Sigmoid colon (tissue), 6 donors: ENCODE measurements at regions not wholly inside any gene's neighbourhood (a gene's known extent, or its start where the extent isn't known, plus 50 kb on each side); places are given as distances from the start of the nearest gene placed in this dataset.
A peak's percentile ranks its signal among the peaks of the same experiment; 100 is the strongest.

Experiments used
- DNase-seq: peaks from one replicate; pipeline ENCODE4 v3.0.0-alpha.2; 2019
- H3K27ac ChIP-seq, 4 donors: fragments of 200-600 bp; sonication (generic); one replicate each; pipeline ENCODE4 v1.5.1; 2016 to 2019; ENCODE audit warnings: mild to moderate bottlenecking in 1 of 4
- H3K27me3 ChIP-seq, 3 donors: fragments of 200-600 bp; sonication (generic); one replicate each; pipeline ENCODE4 v1.5.1; 2019; ENCODE audit warnings: mild to moderate bottlenecking in 1 of 3
- H3K36me3 ChIP-seq, 4 donors: fragments of 200-600 bp; sonication (generic); one replicate each; pipeline ENCODE4 v1.5.1; 2016 to 2019
- H3K4me1 ChIP-seq, 4 donors: fragments of 200-600 bp; sonication (generic); one replicate each; pipeline ENCODE4 v1.5.1; 2017 to 2019
- H3K4me3 ChIP-seq, 4 donors: fragments of 200-600 bp; sonication (generic); one replicate each; pipeline ENCODE4 v1.5.1; 2017 to 2019; ENCODE audit warnings: mild to moderate bottlenecking in 2 of 4, moderate library complexity in 1 of 4
- H3K9me3 ChIP-seq, 4 donors: fragments of 200-600 bp in 3 of 4; sonication (generic) in 3 of 4; one replicate each; pipeline versions ENCODE4 v1.5.1 to v1.6.1; 2013 to 2019
- CTCF ChIP-seq, 4 experiments: fragments of 450-650 bp in 3 of 4; fragments of 200-600 bp in 1 of 4; IDR thresholded peaks; one replicate each; pipeline ENCODE4 v1.5.1; 2016 to 2019; ENCODE audit warnings: antibody characterized with exemption in 4 of 4, mild to moderate bottlenecking in 3 of 4, moderate library complexity in 2 of 4
- EP300 ChIP-seq, 4 donors: sonication (generic); formaldehyde crosslinking; IDR thresholded peaks; one replicate each; pipeline ENCODE4 v1.6.1; 2017; ENCODE audit warnings: antibody characterized with exemption in 4 of 4
- POLR2A ChIP-seq, 2 donors: fragments of 450-650 bp; IDR thresholded peaks; one replicate each; pipeline ENCODE4 v1.6.1; 2016; ENCODE audit warnings: antibody characterized with exemption in 2 of 2, mild to moderate bottlenecking in 2 of 2, moderate library complexity in 2 of 2
- POLR2AphosphoS5 ChIP-seq, 4 donors: sonication (generic); formaldehyde crosslinking; IDR thresholded peaks; one replicate each; pipeline ENCODE4 v1.6.1; 2017; ENCODE audit warnings: antibody characterized with exemption in 4 of 4
- WGBS, 2 donors: extraction: QIAGEN DNeasy Blood & Tissue Kit; methylation state at CpG; one replicate each; pipeline ENCODE4 v1.1.7; 2013; 5-methylcytosine and 5-hydroxymethylcytosine counted together
- intact Hi-C: fragments of 100-400 bp; cut with DNase I; formaldehyde crosslinking; loops from one replicate; pipeline ENCODE4 v1.15.1; 2023
- donor health status: healthy with polysubstance abuse.
- donor health status: healthy.

- H3K36me3 ChIP-seq = no peaks in the 10 kb centered on the region
- peaks cover 0 to 9% (median 0%) of the 10 kb centered on the region in 3 donors for H3K27me3 ChIP-seq
- H3K9me3 ChIP-seq = no peaks in the 10 kb centered on the region
- intact Hi-C loops = no loop called here
- no peak overlapping the region for H3K27ac ChIP-seq
- DNase-seq = peak; percentile 28
- no peaks in the 10 kb centered on the region for H3K4me1 ChIP-seq
- no peak overlapping the region for H3K4me3 ChIP-seq
- no peak for TF ChIP-seq POLR2AphosphoS5 (IDR thresholded peaks at IDR 0.05)
- no peak for TF ChIP-seq CTCF (IDR thresholded peaks at IDR 0.05)
- TF ChIP-seq POLR2A (IDR thresholded peaks at IDR 0.05) = no peak
- no peak for TF ChIP-seq EP300 (IDR thresholded peaks at IDR 0.05)
- 83 to 88% methylated on average over 5 of the region's 5 CpGs for whole genome bisulfite sequencing, 2 donors
Observed at GRCh38 chr13:111903143-111903542, 163.8 kb upstream of the SOX1 start.

- TF ChIP-seq POLR2A (IDR thresholded peaks at IDR 0.05) (no peak), EP300 (IDR thresholded peaks at IDR 0.05) (no peak), POLR2AphosphoS5 (IDR thresholded peaks at IDR 0.05) (no peak), CTCF (IDR thresholded peaks at IDR 0.05) (no peak)
- Histone ChIP-seq H3K36me3 (no peaks in the 10 kb centered on the region), H3K27me3 (peaks cover 0 to 9% (median 0%) of the 10 kb centered on the region in 3 donors), H3K27ac (no peak overlapping the region), H3K4me1 (no peaks in the 10 kb centered on the region), H3K4me3 (no peak overlapping the region), H3K9me3 (no peaks in the 10 kb centered on the region)
- DNase-seq = peak; percentile 18
- 86 to 87% methylated on average over 7 of the region's 7 CpGs for WGBS, 2 donors
- intact Hi-C loops = no loop called here
Observed at GRCh38 chr13:111904166-111904565, 162.8 kb upstream of the SOX1 start.

GRCh38 chr13:111904701-111905608, 162.0 kb upstream of the SOX1 start:
- Histone ChIP-seq H3K27me3 (peaks cover 0 to 9% (median 0%) of the 10 kb centered on the region in 3 donors), H3K27ac (no peak overlapping the region), H3K36me3 (no peaks in the 10 kb centered on the region), H3K4me3 (no peak overlapping the region), H3K9me3 (no peaks in the 10 kb centered on the region), H3K4me1 (no peaks in the 10 kb centered on the region)
- WGBS, 2 donors = 89 to 91% methylated on average over 47 of the region's 47 CpGs
- intact Hi-C loops = no loop called here
- no peak for TF ChIP-seq POLR2AphosphoS5 (IDR thresholded peaks at IDR 0.05)
- no peak for TF ChIP-seq CTCF (IDR thresholded peaks at IDR 0.05)
- no peak for TF ChIP-seq POLR2A (IDR thresholded peaks at IDR 0.05)
- TF ChIP-seq EP300 (IDR thresholded peaks at IDR 0.05) = no peak
- peak; percentile 41 for DNase-seq

- no peaks in the 10 kb centered on the region for H3K36me3 ChIP-seq
- H3K27me3 ChIP-seq = peaks cover 0 to 9% (median 0%) of the 10 kb centered on the region in 3 donors
- 93 to 95% methylated on average over 8 of the region's 8 CpGs for WGBS, 2 donors
- no peak for DNase-seq
- H3K9me3 ChIP-seq = no peaks in the 10 kb centered on the region
- no peak overlapping the region for H3K4me3 ChIP-seq
- no peak overlapping the region for H3K27ac ChIP-seq
- no peaks in the 10 kb centered on the region for H3K4me1 ChIP-seq
- TF ChIP-seq EP300 (IDR thresholded peaks at IDR 0.05) = no peak
- no peak for TF ChIP-seq POLR2AphosphoS5 (IDR thresholded peaks at IDR 0.05)
- no peak for TF ChIP-seq POLR2A (IDR thresholded peaks at IDR 0.05)
- TF ChIP-seq CTCF (IDR thresholded peaks at IDR 0.05) = no peak
- intact Hi-C loops = no loop called here
Observed at GRCh38 chr13:111905609-111905945, 161.4 kb upstream of the SOX1 start.
